ENCODE measurements at regions not wholly inside any gene's neighbourhood (a gene's known extent, or its start where the extent isn't known, plus 50 kb on each side); places are given as distances from the start of the nearest gene placed in this dataset.

- peak; percentile 27; the same call in 2 of the 3 replicates for ATAC-seq
- TF ChIP-seq CSRNP3 (CRISPR knock-in tag; IDR thresholded peaks at IDR 0.05) (no peak), CREB5 (CRISPR knock-in tag; IDR thresholded peaks at IDR 0.05; ENCODE audit: low read depth) (no peak), ZNF8 (CRISPR knock-in tag; IDR thresholded peaks at IDR 0.05) (no peak), BACH2 (CRISPR knock-in tag; IDR thresholded peaks at IDR 0.05; ENCODE audit: borderline replicate concordance) (no peak), TSHZ2 (CRISPR knock-in tag; IDR thresholded peaks at IDR 0.05) (no peak), ESRRG (CRISPR knock-in tag; IDR thresholded peaks at IDR 0.05) (no peak)
These were observed 213.4 kb downstream of the SPCS3 start for GRCh38 chr4:176533159-176533558.

- 0 out of 3 replicates have a peak, but pooled peaks have one; percentile 20 for ATAC-seq
- TF ChIP-seq TCF4 (CRISPR knock-in tag; IDR thresholded peaks at IDR 0.05; ENCODE audit: borderline replicate concordance) (no peak), TOX (CRISPR knock-in tag; IDR thresholded peaks at IDR 0.05; ENCODE audit: borderline replicate concordance) (no peak; the same call in 1 of the 2 replicates), CREB5 (CRISPR knock-in tag; IDR thresholded peaks at IDR 0.05; ENCODE audit: low read depth) (no peak), ZNF565 (CRISPR knock-in tag; conservative IDR thresholded peaks at IDR 0.05; ENCODE audit: low read depth) (no peak), CSRNP3 (CRISPR knock-in tag; IDR thresholded peaks at IDR 0.05) (no peak), POU6F1 (CRISPR knock-in tag; IDR thresholded peaks at IDR 0.05; ENCODE audit: borderline replicate concordance, low read depth) (no peak), ISL1 (CRISPR knock-in tag; IDR thresholded peaks at IDR 0.05) (no peak), ZNF70 (CRISPR knock-in tag; IDR thresholded peaks at IDR 0.05) (no peak)
These were observed 214.8 kb downstream of the SPCS3 start for GRCh38 chr4:176534566-176534965.

- TF ChIP-seq TSHZ2 (CRISPR knock-in tag; IDR thresholded peaks at IDR 0.05): no peak
- TF ChIP-seq ZNF565 (CRISPR knock-in tag; conservative IDR thresholded peaks at IDR 0.05; ENCODE audit: low read depth): no peak
- peak; percentile 77 for ATAC-seq
These were observed 218.6 kb downstream of the SPCS3 start for GRCh38 chr4:176538217-176538925.

Data from SK-N-SH treated with all-trans-retinoic acid at 6 μM for 48 hours (cell line).